ENCODE measurements at regions not wholly inside any gene's neighbourhood (a gene's known extent, or its start where the extent isn't known, plus 50 kb on each side); places are given as distances from the start of the nearest gene placed in this dataset.

- no peak for DNase-seq (ENCODE audit: low spot score)
Measured at GRCh38 chr2:15719566-15720313, 128.1 kb downstream of the DDX1 start.

GRCh38 chr2:15720561-15721307 is 129.1 kb downstream of the DDX1 start:
- DNase-seq (ENCODE audit: low spot score), result no peak

GRCh38 chr2:15721411-15722067 is 129.9 kb downstream of the DDX1 start:
- no peak for DNase-seq (ENCODE audit: low spot score)

- no peak for DNase-seq (ENCODE audit: low spot score)
Measured at GRCh38 chr2:15722980-15723379, 131.3 kb downstream of the DDX1 start.

GRCh38 chr2:15724235-15724634 is 132.6 kb downstream of the DDX1 start:
- no peak for DNase-seq (ENCODE audit: low spot score)

GRCh38 chr2:15725101-15725781 is 133.6 kb downstream of the DDX1 start:
- DNase-seq (ENCODE audit: low spot score), result no peak

GRCh38 chr2:15725782-15726112 is 134.1 kb downstream of the DDX1 start:
- DNase-seq (ENCODE audit: low spot score), result no peak

GRCh38 chr2:15726321-15727057 is 134.8 kb downstream of the DDX1 start:
- DNase-seq (ENCODE audit: low spot score), result no peak

GRCh38 chr2:15727396-15728244 is 136.0 kb downstream of the DDX1 start:
- DNase-seq (ENCODE audit: low spot score), result no peak

- no peak for DNase-seq (ENCODE audit: low spot score)
Measured at GRCh38 chr2:15728245-15728938, 136.7 kb downstream of the DDX1 start.

- DNase-seq (ENCODE audit: low spot score), result no peak
Measured at GRCh38 chr2:15729001-15729400, 137.3 kb downstream of the DDX1 start.

- no peak for DNase-seq (ENCODE audit: low spot score)
Measured at GRCh38 chr2:15729709-15730544, 138.3 kb downstream of the DDX1 start.

- peak; percentile 48 for DNase-seq (ENCODE audit: low spot score)
Measured at GRCh38 chr2:15730545-15731212, 139.0 kb downstream of the DDX1 start.

- no peak for DNase-seq (ENCODE audit: low spot score)
Measured at GRCh38 chr2:15731213-15731888, 139.7 kb downstream of the DDX1 start.

- no peak for DNase-seq (ENCODE audit: low spot score)
Measured at GRCh38 chr2:15731889-15732271, 140.2 kb downstream of the DDX1 start.

- DNase-seq (ENCODE audit: low spot score), result no peak
Measured at GRCh38 chr2:15732341-15733077, 140.8 kb downstream of the DDX1 start.

- peak; percentile 30 for DNase-seq (ENCODE audit: low spot score)
Measured at GRCh38 chr2:15733867-15734673, 142.4 kb downstream of the DDX1 start.

Measured in HuH-7 (cell line).